ENCODE measurements at regions not wholly inside any gene's neighbourhood (a gene's known extent, or its start where the extent isn't known, plus 50 kb on each side); places are given as distances from the start of the nearest gene placed in this dataset.

DNA sequence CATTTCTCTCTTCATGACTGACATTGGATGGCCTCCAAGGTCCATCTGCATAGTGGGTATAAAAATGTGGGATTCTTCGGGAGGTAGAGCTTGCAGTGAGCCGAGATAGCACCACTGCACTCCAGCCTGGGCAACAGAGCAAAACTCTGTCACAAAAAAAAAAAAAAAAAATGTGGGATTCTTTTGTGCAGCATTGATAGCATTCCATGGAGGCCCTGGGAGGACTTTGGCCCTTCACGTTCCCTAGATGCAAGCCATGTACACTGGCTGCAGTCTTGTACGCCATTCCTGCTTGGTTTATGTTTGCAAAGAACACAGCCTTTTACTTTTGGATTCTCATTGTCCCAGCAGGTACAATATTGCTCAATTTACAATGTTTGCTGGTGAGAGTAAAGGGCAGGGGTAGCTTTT lies 157.8 kb downstream of the SLCO4C1 start:
- Histone ChIP-seq H3K79me2 (ENCODE audit: control insufficient read depth, insufficient read depth, low read length, poor library complexity) (no peaks in the 10 kb centered on the region), H3K18ac (ENCODE audit: low read length) (no peak overlapping the region), H3K27me3 (ENCODE audit: insufficient read depth, low read length) (no peaks in the 10 kb centered on the region), H3K36me3 (ENCODE audit: control insufficient read depth in 1 of 2, insufficient read depth in 2 of 2, low read length in 2 of 2) (no peaks in the 10 kb centered on the region), H3K23ac (ENCODE audit: low read length) (no peak overlapping the region), H2BK120ac (ENCODE audit: insufficient read depth, low read length, poor library complexity) (no peak overlapping the region), H2BK5ac (ENCODE audit: low read depth, low read length, poor library complexity) (no peak overlapping the region), H3K4ac (ENCODE audit: low read depth, low read length) (no peak overlapping the region), H2AFZ (ENCODE audit: insufficient read depth, low read length, poor library complexity) (no peak overlapping the region), H2AK5ac (ENCODE audit: low read length) (no peak overlapping the region), H3K4me1 (ENCODE audit: control insufficient read depth in 1 of 2, insufficient read depth in 2 of 2, low read length in 2 of 2) (no peaks in the 10 kb centered on the region), H3K79me1 (ENCODE audit: low read length) (no peaks in the 10 kb centered on the region), H3K4me3 (ENCODE audit: low read depth, low read length) (no peak overlapping the region), H3K14ac (ENCODE audit: low read length) (no peak overlapping the region), H3K9me3 (ENCODE audit: insufficient read depth, low read depth, low read length) (no peaks in the 10 kb centered on the region), H4K91ac (ENCODE audit: low read depth, low read length) (no peak overlapping the region), H4K8ac (ENCODE audit: low read depth, low read length) (no peak overlapping the region), H4K12ac (ENCODE audit: low read depth, low read length) (no peak overlapping the region), H2BK12ac (ENCODE audit: low read length) (no peak overlapping the region), H3K4me2 (ENCODE audit: low read length) (no peak overlapping the region), H3K9ac (ENCODE audit: low read length) (no peak overlapping the region), H3K27ac (ENCODE audit: low read depth, low read length) (no peak overlapping the region)
- WGBS (ENCODE audit: extremely low coverage, insufficient coverage, insufficient read length) = no CpG with 5 or more reads among the region's 4 CpGs
- peak; percentile 15 to 58 for DNase-seq

- no peak for DNase-seq
- Histone ChIP-seq H2BK120ac (ENCODE audit: insufficient read depth, low read length, poor library complexity) (no peak overlapping the region), H4K8ac (ENCODE audit: low read depth, low read length) (no peak overlapping the region), H2BK12ac (ENCODE audit: low read length) (no peak overlapping the region), H3K79me1 (ENCODE audit: low read length) (no peaks in the 10 kb centered on the region), H3K4me3 (ENCODE audit: low read depth, low read length) (no peak overlapping the region), H4K12ac (ENCODE audit: low read depth, low read length) (no peak overlapping the region), H2AK5ac (ENCODE audit: low read length) (no peak overlapping the region), H3K18ac (ENCODE audit: low read length) (no peak overlapping the region), H3K4ac (ENCODE audit: low read depth, low read length) (no peak overlapping the region), H3K36me3 (ENCODE audit: control insufficient read depth in 1 of 2, insufficient read depth in 2 of 2, low read length in 2 of 2) (no peaks in the 10 kb centered on the region), H3K9ac (ENCODE audit: low read length) (no peak overlapping the region), H3K9me3 (ENCODE audit: insufficient read depth, low read depth, low read length) (no peaks in the 10 kb centered on the region), H3K27me3 (ENCODE audit: insufficient read depth, low read length) (no peaks in the 10 kb centered on the region), H4K91ac (ENCODE audit: low read depth, low read length) (no peak overlapping the region), H3K27ac (ENCODE audit: low read depth, low read length) (no peak overlapping the region), H2BK5ac (ENCODE audit: low read depth, low read length, poor library complexity) (no peak overlapping the region), H3K4me2 (ENCODE audit: low read length) (no peak overlapping the region), H3K79me2 (ENCODE audit: control insufficient read depth, insufficient read depth, low read length, poor library complexity) (no peaks in the 10 kb centered on the region), H3K14ac (ENCODE audit: low read length) (no peak overlapping the region), H3K4me1 (ENCODE audit: control insufficient read depth in 1 of 2, insufficient read depth in 2 of 2, low read length in 2 of 2) (no peaks in the 10 kb centered on the region), H3K23ac (ENCODE audit: low read length) (no peak overlapping the region), H2AFZ (ENCODE audit: insufficient read depth, low read length, poor library complexity) (no peak overlapping the region)
- WGBS (ENCODE audit: extremely low coverage, insufficient coverage, insufficient read length) = no CpG with 5 or more reads among the region's 3 CpGs
Observed at GRCh38 chr5:102130890-102131289, 165.2 kb downstream of the SLCO4C1 start.

- H3K9ac ChIP-seq (ENCODE audit: low read length) = no peak overlapping the region
- no peak overlapping the region for H3K27ac ChIP-seq (ENCODE audit: low read depth, low read length)
- no peaks in the 10 kb centered on the region for H3K4me1 ChIP-seq (ENCODE audit: control insufficient read depth in 1 of 2, insufficient read depth in 2 of 2, low read length in 2 of 2)
- no peak overlapping the region for H2BK12ac ChIP-seq (ENCODE audit: low read length)
- no peak overlapping the region for H3K14ac ChIP-seq (ENCODE audit: low read length)
- no peak overlapping the region for H4K8ac ChIP-seq (ENCODE audit: low read depth, low read length)
- H3K9me3 ChIP-seq (ENCODE audit: insufficient read depth, low read depth, low read length) = no peaks in the 10 kb centered on the region
- H4K12ac ChIP-seq (ENCODE audit: low read depth, low read length) = no peak overlapping the region
- H2AK5ac ChIP-seq (ENCODE audit: low read length) = no peak overlapping the region
- no peak overlapping the region for H4K91ac ChIP-seq (ENCODE audit: low read depth, low read length)
- WGBS (ENCODE audit: extremely low coverage, insufficient coverage, insufficient read length) = no CpG with 5 or more reads among the region's 5 CpGs
- H3K79me1 ChIP-seq (ENCODE audit: low read length) = no peaks in the 10 kb centered on the region
- H3K27me3 ChIP-seq (ENCODE audit: insufficient read depth, low read length) = no peaks in the 10 kb centered on the region
- no peak overlapping the region for H3K23ac ChIP-seq (ENCODE audit: low read length)
- no peak overlapping the region for H3K4ac ChIP-seq (ENCODE audit: low read depth, low read length)
- H2AFZ ChIP-seq (ENCODE audit: insufficient read depth, low read length, poor library complexity) = no peak overlapping the region
- no peaks in the 10 kb centered on the region for H3K36me3 ChIP-seq (ENCODE audit: control insufficient read depth in 1 of 2, insufficient read depth in 2 of 2, low read length in 2 of 2)
- H2BK120ac ChIP-seq (ENCODE audit: insufficient read depth, low read length, poor library complexity) = no peak overlapping the region
- no peak for DNase-seq
- H2BK5ac ChIP-seq (ENCODE audit: low read depth, low read length, poor library complexity) = no peak overlapping the region
- no peak overlapping the region for H3K18ac ChIP-seq (ENCODE audit: low read length)
- no peak overlapping the region for H3K4me3 ChIP-seq (ENCODE audit: low read depth, low read length)
- no peaks in the 10 kb centered on the region for H3K79me2 ChIP-seq (ENCODE audit: control insufficient read depth, insufficient read depth, low read length, poor library complexity)
- H3K4me2 ChIP-seq (ENCODE audit: low read length) = no peak overlapping the region
Observed at GRCh38 chr5:102130386-102130785, 165.7 kb downstream of the SLCO4C1 start.

GRCh38 chr5:102119252-102119651 lies 176.8 kb downstream of the SLCO4C1 start:
- Histone ChIP-seq H4K8ac (ENCODE audit: low read depth, low read length) (no peak overlapping the region), H2AK5ac (ENCODE audit: low read length) (no peak overlapping the region), H2AFZ (ENCODE audit: insufficient read depth, low read length, poor library complexity) (no peak overlapping the region), H3K4me1 (ENCODE audit: control insufficient read depth in 1 of 2, insufficient read depth in 2 of 2, low read length in 2 of 2) (no peaks in the 10 kb centered on the region), H3K18ac (ENCODE audit: low read length) (no peak overlapping the region), H3K4ac (ENCODE audit: low read depth, low read length) (no peak overlapping the region), H2BK120ac (ENCODE audit: insufficient read depth, low read length, poor library complexity) (no peak overlapping the region), H3K9ac (ENCODE audit: low read length) (no peak overlapping the region), H3K79me1 (ENCODE audit: low read length) (no peaks in the 10 kb centered on the region), H3K9me3 (ENCODE audit: insufficient read depth, low read depth, low read length) (no peaks in the 10 kb centered on the region), H3K36me3 (ENCODE audit: control insufficient read depth in 1 of 2, insufficient read depth in 2 of 2, low read length in 2 of 2) (no peaks in the 10 kb centered on the region), H4K91ac (ENCODE audit: low read depth, low read length) (no peak overlapping the region), H3K27me3 (ENCODE audit: insufficient read depth, low read length) (no peaks in the 10 kb centered on the region), H2BK12ac (ENCODE audit: low read length) (no peak overlapping the region), H3K14ac (ENCODE audit: low read length) (no peak overlapping the region), H2BK5ac (ENCODE audit: low read depth, low read length, poor library complexity) (no peak overlapping the region), H3K4me3 (ENCODE audit: low read depth, low read length) (no peak overlapping the region), H3K23ac (ENCODE audit: low read length) (no peak overlapping the region), H3K27ac (ENCODE audit: low read depth, low read length) (no peak overlapping the region), H3K4me2 (ENCODE audit: low read length) (no peak overlapping the region), H4K12ac (ENCODE audit: low read depth, low read length) (no peak overlapping the region), H3K79me2 (ENCODE audit: control insufficient read depth, insufficient read depth, low read length, poor library complexity) (no peaks in the 10 kb centered on the region)
- no peak for DNase-seq
- no CpG with 5 or more reads among the region's 3 CpGs for WGBS (ENCODE audit: extremely low coverage, insufficient coverage, insufficient read length)

All from trophoblast cell (in vitro differentiated cells and primary cell).